GDM1 (cell line): ENCODE measurements at regions not wholly inside any gene's neighbourhood (a gene's known extent, or its start where the extent isn't known, plus 50 kb on each side); places are given as distances from the start of the nearest gene placed in this dataset.
A peak's percentile ranks its signal among the peaks of the same experiment; 100 is the strongest.

Experiments
- DNase-seq: peaks from one replicate; lab custom pipeline; 2025; lab: John Stamatoyannopoulos, UW

GRCh38 chr18:22544626-22545025 lies 126.9 kb upstream of the CTAGE1 start:
- no peak for DNase-seq

DNA sequence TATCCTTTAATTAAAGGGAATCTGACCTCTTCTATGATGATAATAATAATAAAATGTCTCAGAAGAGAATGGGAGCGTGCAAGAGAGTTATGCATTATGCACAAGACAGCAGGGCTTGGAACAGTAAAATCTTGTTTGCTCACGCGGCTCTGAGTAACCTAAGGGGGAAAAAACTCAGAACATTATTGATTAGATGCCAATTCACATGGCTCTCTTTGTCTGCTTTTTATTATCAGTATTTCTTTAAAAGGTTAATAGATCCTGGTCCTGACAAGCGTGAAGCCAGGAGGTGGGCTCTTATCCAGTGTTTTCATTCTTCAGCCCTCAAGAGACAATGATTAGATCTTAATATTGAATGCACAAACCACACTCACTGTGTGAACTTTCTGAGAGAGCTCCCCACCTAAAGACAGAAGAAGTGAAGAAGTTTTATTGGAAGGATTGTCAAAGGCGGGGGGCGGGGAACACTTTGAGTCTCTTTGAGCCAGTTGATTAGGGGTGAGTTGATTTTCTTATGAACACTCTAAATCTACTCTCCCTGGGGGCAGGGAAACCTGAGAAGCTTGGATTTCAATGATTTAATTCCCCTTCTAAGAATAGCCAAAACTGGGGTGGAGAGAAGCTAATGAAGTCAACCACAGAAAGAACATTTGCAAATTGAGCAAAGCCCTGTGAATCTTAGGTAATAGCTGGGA lies 127.5 kb upstream of the CTAGE1 start:
- no peak for DNase-seq

- DNase-seq, result no peak
Observed at GRCh38 chr18:22546905-22547570, 129.3 kb upstream of the CTAGE1 start.

GRCh38 chr18:22547807-22548561 lies 130.3 kb upstream of the CTAGE1 start:
- no peak for DNase-seq

GRCh38 chr18:22549260-22549937 lies 131.7 kb upstream of the CTAGE1 start:
- no peak for DNase-seq

GRCh38 chr18:22550366-22550765 lies 132.7 kb upstream of the CTAGE1 start:
- no peak for DNase-seq

DNA sequence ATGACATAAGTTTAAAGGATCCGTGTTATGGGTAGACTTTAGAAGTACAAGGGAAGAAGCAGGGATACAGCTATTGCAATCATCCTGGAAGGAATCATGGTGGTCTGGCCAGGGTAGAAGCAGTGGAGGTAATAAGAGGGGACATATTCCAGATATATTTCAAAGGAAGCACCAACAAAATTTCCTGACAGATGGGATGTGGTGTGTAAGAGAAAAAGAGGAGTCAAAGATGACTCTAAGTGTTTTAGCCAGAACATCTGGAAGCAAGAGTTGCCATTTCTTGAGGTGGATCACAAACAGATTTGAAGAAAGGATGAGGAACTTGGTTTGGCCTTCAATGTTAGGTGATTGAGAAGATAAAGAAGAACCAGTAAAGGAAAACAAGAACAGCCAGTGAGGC lies 133.1 kb upstream of the CTAGE1 start:
- DNase-seq, result no peak

GRCh38 chr18:22551536-22552151 lies 133.9 kb upstream of the CTAGE1 start:
- DNase-seq, result no peak

DNA sequence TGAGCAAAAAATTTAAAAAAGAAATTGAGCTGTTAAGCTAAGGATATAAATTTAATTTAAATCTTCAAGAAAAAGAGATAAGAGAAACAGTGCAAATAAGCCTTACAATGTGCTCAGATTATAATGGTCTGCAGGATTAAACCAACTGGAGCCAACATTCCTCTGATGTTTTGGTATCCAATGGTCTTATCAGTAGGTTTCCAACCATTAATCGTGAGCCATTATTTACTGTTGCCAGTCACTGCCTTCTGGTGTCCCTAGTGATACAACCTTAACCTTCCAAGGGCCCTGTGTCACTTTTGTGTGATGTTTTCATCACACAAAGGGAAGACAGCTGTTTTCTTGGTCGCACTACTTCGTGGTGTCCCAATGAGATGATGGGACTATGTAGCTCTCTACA lies 134.5 kb upstream of the CTAGE1 start:
- DNase-seq, result no peak

DNA sequence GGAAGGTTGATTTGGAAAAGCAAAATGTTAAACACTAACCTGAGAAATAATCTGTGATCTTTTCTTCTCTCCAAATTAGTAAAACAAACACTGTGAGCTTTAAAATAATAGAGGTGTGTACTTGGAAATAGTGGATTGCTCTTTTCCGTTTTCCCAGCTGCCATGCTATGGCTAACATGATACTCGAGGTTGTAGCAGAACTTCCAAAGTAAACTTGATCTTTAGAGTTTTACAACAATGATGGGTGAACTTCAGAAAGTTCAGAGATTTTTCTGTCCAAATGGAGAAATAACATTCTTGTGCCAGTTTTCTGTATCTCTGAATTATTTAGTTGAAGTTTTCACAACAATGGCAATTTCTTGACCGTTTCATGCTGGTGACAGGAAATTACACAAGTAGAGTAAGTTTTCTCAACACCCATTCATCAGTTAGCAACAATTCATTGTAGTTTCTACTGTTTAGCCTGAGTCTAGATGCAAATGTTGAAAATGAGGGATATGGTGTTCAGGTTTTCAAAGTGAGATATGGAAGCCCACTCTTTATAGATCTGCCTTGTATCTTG lies 135.3 kb upstream of the CTAGE1 start:
- DNase-seq, result no peak

DNA sequence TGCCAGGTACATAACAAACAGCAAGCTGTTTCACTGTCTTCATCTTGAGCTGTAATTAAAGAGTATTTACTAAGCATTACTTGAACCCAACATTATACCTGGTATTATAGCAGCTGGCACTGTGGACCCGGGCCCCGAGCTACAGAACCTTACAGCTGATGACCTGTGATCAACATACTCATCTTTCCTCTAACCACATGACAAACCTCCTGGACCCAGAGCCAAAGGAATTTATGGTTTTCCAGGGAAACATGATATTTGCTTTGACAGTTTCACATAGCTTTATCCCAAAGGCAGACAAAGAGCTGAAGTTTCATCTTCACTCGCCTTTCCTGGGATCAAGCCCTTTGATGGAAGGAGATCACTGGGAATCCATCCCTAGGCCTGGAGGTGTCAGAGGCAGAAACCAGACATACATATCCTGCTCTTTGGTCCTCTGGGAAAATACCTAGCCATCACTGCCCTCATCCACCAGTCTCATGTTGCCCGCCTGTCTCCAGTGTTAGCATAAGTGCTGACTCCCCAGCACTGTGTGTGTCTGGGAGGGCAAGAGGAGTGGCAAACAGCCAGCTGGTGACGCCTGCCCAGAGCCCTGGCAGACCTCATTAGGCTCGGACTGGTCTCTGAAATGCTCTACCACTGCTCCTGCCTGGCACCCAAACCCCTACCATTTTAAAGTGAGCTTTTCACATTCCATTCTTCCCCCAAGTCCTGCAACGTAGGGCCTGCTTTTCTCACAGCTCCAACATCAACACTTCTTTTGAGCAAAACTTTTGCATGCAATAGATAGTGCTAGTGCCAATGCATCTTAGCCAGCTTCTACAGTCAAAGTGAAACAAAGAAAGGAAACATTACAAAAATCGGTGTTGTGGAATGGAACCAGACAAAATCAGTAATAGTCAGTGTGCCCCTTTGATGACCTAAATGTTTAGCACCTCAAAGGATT lies 138.8 kb upstream of the CTAGE1 start:
- no peak for DNase-seq

- DNase-seq, result no peak
Observed at GRCh38 chr18:22557168-22557941, 139.6 kb upstream of the CTAGE1 start.

DNA sequence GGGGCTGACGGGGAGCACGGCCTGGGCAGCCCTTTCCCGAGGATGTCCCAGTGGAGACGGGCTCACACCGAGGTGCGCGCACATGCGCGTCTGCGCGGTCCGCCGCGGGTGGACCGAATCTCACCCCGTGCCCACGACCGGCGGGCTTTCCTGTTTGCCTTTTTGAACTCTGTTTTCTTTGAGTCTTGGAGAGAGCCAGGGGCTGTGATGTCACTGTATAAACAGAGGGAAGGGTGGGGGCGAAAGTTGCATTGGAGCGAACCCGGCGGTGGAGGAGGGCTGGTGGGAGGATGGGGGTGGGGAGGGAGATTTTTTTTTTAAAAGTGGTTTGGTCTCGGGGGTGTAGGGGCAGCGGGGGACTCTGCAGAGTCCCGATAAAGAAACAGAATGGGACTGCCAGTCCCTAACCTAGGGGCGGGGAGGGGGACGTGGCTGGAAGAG lies 141.2 kb upstream of the CTAGE1 start:
- DNase-seq, result no peak

- no peak for DNase-seq
Observed at GRCh38 chr18:22559414-22560274, 141.9 kb upstream of the CTAGE1 start.

GRCh38 chr18:22560275-22560610 lies 142.5 kb upstream of the CTAGE1 start:
- no peak for DNase-seq

- DNase-seq, result no peak
Observed at GRCh38 chr18:22560797-22561196, 143.1 kb upstream of the CTAGE1 start.

GRCh38 chr18:22563164-22563583 lies 145.5 kb upstream of the CTAGE1 start:
- DNase-seq, result peak; percentile 51

GRCh38 chr18:22564036-22564435 lies 146.3 kb upstream of the CTAGE1 start:
- DNase-seq, result no peak
